ENCODE measurements at regions not wholly inside any gene's neighbourhood (a gene's known extent, or its start where the extent isn't known, plus 50 kb on each side); places are given as distances from the start of the nearest gene placed in this dataset.
"Not testable (repeated sequence)": the region's sequence is repeated elsewhere in the genome, so short reads cannot be mapped to it uniquely, and the experiment has no call there.

DNA sequence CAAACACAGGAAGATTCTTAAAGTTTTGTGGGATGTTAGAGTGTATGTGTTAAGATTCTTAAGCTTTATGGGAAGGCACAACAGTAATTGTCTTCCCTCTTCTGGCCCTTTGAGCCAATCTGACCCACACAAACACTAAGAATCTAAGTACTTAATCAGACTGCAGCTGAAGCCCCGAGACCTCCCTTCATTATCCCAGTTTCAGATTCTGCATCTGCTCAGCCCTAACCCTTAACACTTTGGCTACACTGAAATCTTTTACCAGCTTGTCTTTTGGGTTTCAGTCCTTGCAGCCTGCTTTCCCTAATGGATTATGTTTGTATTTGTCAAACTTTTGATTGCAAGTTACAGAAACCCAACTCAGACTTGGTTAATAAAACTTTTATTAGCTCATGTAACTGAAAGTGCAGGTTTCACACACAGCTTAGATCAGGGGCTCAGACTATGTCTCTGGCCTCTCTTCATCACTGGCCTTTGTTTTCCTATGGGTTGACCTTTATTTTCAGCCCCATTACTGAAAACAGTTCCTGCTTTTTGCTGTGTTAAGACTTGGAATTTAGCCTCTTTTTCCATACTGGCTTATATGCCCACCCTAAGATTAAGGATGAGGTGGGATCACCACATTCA lies 71.5 kb downstream of the COX7C start:
- Histone ChIP-seq H3K27ac (ENCODE audit: low read depth, low read length) (no peak overlapping the region), H3K9ac (ENCODE audit: low read length) (no peak overlapping the region), H3K4me2 (ENCODE audit: low read depth, low read length, poor library complexity, severe bottlenecking) (no peak overlapping the region), H3K9me3 (ENCODE audit: insufficient read depth, low read length) (no peaks in the 10 kb centered on the region), H2AFZ (ENCODE audit: low read depth, low read length, severe bottlenecking) (no peak overlapping the region), H4K20me1 (ENCODE audit: low read depth, low read length) (no peaks in the 10 kb centered on the region), H3K27me3 (ENCODE audit: low read length) (no peaks in the 10 kb centered on the region), H3K4me3 (ENCODE audit: insufficient read depth, low read length, poor library complexity, severe bottlenecking) (no peak overlapping the region), H3K36me3 (ENCODE audit: low read length) (no peaks in the 10 kb centered on the region), H3F3A (ENCODE audit: insufficient read depth) (no peaks in the 10 kb centered on the region), H3K79me2 (ENCODE audit: insufficient read depth, low read length) (no peaks in the 10 kb centered on the region), H3K9me2 (replicated peaks; ENCODE audit: insufficient read depth, low read length) (no peaks in the 10 kb centered on the region)
- TF ChIP-seq, protein P1, sequence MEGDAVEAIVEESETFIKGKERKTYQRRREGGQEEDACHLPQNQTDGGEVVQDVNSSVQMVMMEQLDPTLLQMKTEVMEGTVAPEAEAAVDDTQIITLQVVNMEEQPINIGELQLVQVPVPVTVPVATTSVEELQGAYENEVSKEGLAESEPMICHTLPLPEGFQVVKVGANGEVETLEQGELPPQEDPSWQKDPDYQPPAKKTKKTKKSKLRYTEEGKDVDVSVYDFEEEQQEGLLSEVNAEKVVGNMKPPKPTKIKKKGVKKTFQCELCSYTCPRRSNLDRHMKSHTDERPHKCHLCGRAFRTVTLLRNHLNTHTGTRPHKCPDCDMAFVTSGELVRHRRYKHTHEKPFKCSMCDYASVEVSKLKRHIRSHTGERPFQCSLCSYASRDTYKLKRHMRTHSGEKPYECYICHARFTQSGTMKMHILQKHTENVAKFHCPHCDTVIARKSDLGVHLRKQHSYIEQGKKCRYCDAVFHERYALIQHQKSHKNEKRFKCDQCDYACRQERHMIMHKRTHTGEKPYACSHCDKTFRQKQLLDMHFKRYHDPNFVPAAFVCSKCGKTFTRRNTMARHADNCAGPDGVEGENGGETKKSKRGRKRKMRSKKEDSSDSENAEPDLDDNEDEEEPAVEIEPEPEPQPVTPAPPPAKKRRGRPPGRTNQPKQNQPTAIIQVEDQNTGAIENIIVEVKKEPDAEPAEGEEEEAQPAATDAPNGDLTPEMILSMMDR (IDR thresholded peaks at IDR 0.05; ENCODE audit: insufficient read depth, low read length, poor library complexity, severe bottlenecking), result no peak
- TF ChIP-seq EZH2phosphoT487 (conservative IDR thresholded peaks at IDR 0.05; ENCODE audit: low read length), result no peak

DNA sequence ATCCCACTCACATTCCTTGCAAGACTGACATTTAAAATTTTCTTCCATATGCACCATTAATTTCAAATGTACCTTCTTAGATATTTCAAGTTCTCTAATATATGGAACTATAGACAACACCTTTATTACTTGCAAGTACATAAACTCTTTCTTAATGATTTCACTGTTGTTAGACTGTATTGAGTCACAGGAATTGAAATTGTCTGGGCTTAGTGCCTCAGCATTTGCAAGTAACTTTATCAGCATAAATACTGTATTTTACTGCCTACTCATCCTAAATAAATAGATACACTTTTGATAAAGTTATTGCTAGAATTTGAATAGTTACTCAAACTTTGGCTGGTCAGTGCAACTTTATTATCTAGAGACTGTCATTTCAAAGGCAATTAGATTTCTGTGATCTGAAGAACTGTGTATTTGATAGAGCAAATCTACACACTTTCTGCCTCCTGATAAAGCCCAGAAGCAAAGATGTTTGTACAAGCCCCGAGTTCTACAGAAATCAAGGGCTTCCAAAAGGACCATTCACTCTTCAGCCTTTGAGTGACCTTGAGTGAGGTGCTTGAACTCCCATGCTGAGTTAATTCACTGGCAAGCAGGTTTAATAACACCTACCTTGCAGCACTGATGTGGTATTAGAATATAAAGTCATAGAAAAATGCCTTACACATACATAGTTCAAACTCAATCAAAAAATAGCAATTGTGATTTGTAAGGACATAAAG lies 91.6 kb downstream of the COX7C start:
- no peak for TF ChIP-seq EZH2phosphoT487 (conservative IDR thresholded peaks at IDR 0.05; ENCODE audit: low read length)
- TF ChIP-seq, protein P1 (IDR thresholded peaks at IDR 0.05; ENCODE audit: insufficient read depth, low read length, poor library complexity, severe bottlenecking), result no peak
- Histone ChIP-seq H3K9ac (ENCODE audit: low read length) (no peak overlapping the region), H3K9me2 (replicated peaks; ENCODE audit: insufficient read depth, low read length) (no peaks in the 10 kb centered on the region), H3K27ac (ENCODE audit: low read depth, low read length) (no peak overlapping the region), H3K27me3 (ENCODE audit: low read length) (no peaks in the 10 kb centered on the region), H3F3A (ENCODE audit: insufficient read depth) (no peaks in the 10 kb centered on the region), H3K36me3 (ENCODE audit: low read length) (no peaks in the 10 kb centered on the region), H4K20me1 (ENCODE audit: low read depth, low read length) (no peaks in the 10 kb centered on the region), H3K4me3 (ENCODE audit: insufficient read depth, low read length, poor library complexity, severe bottlenecking) (no peak overlapping the region), H3K4me2 (ENCODE audit: low read depth, low read length, poor library complexity, severe bottlenecking) (no peak overlapping the region), H2AFZ (ENCODE audit: low read depth, low read length, severe bottlenecking) (no peak overlapping the region), H3K9me3 (ENCODE audit: insufficient read depth, low read length) (no peaks in the 10 kb centered on the region), H3K79me2 (ENCODE audit: insufficient read depth, low read length) (no peaks in the 10 kb centered on the region)

DNA sequence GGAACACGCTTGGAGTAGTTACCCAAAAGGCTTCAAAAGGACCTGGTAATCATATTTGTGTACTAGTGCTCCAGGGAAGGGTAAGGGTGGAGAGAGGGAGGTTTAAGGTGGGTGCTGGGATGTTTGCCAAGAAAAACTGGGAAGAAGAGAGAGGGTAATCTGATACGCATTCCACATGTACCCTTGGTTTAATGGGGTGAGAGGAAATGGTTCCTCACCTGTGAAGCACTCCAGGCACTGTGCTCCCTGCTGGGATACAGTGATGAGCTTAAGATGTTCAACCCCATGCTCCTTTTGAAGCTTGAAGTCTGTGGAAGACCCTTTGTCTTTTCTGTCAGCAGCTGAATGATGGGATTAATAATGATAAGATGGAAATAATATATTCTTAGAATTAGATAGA lies 98.4 kb downstream of the COX7C start:
- H3K9ac ChIP-seq (ENCODE audit: low read length), result no peak overlapping the region
- no peak overlapping the region for H3K27ac ChIP-seq (ENCODE audit: low read depth, low read length)
- no peaks in the 10 kb centered on the region for H3K27me3 ChIP-seq (ENCODE audit: low read length)
- H3K9me3 ChIP-seq (ENCODE audit: insufficient read depth, low read length), result no peaks in the 10 kb centered on the region
- H3K36me3 ChIP-seq (ENCODE audit: low read length), result no peaks in the 10 kb centered on the region
- no peak overlapping the region for H3K4me2 ChIP-seq (ENCODE audit: low read depth, low read length, poor library complexity, severe bottlenecking)
- H4K20me1 ChIP-seq (ENCODE audit: low read depth, low read length), result no peaks in the 10 kb centered on the region
- TF ChIP-seq, protein P1 (IDR thresholded peaks at IDR 0.05; ENCODE audit: insufficient read depth, low read length, poor library complexity, severe bottlenecking), result no peak
- TF ChIP-seq EZH2phosphoT487 (conservative IDR thresholded peaks at IDR 0.05; ENCODE audit: low read length), result no peak
- H3K9me2 ChIP-seq (replicated peaks; ENCODE audit: insufficient read depth, low read length), result no peaks in the 10 kb centered on the region
- no peaks in the 10 kb centered on the region for H3K79me2 ChIP-seq (ENCODE audit: insufficient read depth, low read length)
- H2AFZ ChIP-seq (ENCODE audit: low read depth, low read length, severe bottlenecking), result no peak overlapping the region
- no peaks in the 10 kb centered on the region for H3F3A ChIP-seq (ENCODE audit: insufficient read depth)
- no peak overlapping the region for H3K4me3 ChIP-seq (ENCODE audit: insufficient read depth, low read length, poor library complexity, severe bottlenecking)

DNA sequence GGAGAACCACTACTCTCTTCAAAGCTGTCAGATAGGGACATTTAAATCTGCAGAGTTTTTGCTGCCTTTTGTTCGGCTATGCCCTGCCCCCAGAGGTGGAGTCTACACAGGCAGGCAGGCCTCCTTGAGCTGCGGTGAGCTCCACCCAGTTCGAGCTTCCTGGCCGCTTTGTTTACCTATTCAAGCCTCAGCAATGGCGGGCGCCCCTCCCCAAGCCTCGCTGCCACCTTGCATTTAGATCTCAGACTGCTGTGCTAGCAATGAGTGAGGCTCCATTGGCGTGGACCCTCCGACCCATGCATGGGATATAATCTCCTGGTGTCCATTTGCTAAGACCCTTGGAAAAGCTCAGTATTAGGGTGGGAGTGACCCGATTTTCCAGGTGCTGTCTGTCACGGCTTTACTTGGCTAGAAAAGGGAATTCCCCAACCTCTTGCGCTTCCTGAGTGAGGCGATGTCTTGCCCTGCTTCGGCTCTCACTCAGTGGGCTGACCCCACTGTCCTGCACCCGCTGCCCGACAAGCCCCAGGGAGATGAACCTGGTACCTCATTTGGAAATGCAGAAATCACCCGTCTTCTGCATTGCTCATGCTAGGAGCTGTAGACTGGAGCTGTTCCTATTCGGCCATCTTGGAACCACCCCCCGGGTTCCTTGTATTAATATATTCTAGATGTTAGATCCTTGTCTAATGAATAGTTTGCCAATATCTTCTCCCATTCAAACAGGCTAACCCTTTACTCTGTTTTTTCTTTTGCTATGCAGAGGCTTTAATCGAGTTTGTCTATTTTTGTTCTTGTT lies 113.8 kb downstream of the COX7C start:
- not testable (repeated sequence) for H3K79me2 ChIP-seq (ENCODE audit: insufficient read depth, low read length); H2AFZ ChIP-seq (ENCODE audit: low read depth, low read length, severe bottlenecking); H3K36me3 ChIP-seq (ENCODE audit: low read length); H3K27me3 ChIP-seq (ENCODE audit: low read length); H3K9me3 ChIP-seq (ENCODE audit: insufficient read depth, low read length); H3K4me3 ChIP-seq (ENCODE audit: insufficient read depth, low read length, poor library complexity, severe bottlenecking); H3F3A ChIP-seq (ENCODE audit: insufficient read depth); H4K20me1 ChIP-seq (ENCODE audit: low read depth, low read length); H3K9me2 ChIP-seq (replicated peaks; ENCODE audit: insufficient read depth, low read length); H3K27ac ChIP-seq (ENCODE audit: low read depth, low read length); H3K9ac ChIP-seq (ENCODE audit: low read length); H3K4me2 ChIP-seq (ENCODE audit: low read depth, low read length, poor library complexity, severe bottlenecking)
